HG02588 (cell line): ENCODE measurements at regions not wholly inside any gene's neighbourhood (a gene's known extent, or its start where the extent isn't known, plus 50 kb on each side); places are given as distances from the start of the nearest gene placed in this dataset.
"Not testable (repeated sequence)": the region's sequence is repeated elsewhere in the genome, so short reads cannot be mapped to it uniquely, and the experiment has no call there.

ENCODE experiments used
- ATAC-seq: cut with Tn5 transposase; IDR thresholded peaks from one replicate; pipeline ENCODE4 v1.9.1; 2021; ENCODE audit warnings: mild to moderate bottlenecking, moderate library complexity; ENCODE audit not compliant: unreplicated experiment

- ATAC-seq, result no peak
These were observed 171.0 kb upstream of the PZP start for GRCh38 chr12:9379023-9379742.

- ATAC-seq, result no peak
These were observed 170.2 kb upstream of the PZP start for GRCh38 chr12:9378430-9378835.

GRCh38 chr12:9372202-9372601 is 164.0 kb upstream of the PZP start:
- no peak for ATAC-seq

- ATAC-seq, result no peak
These were observed 159.6 kb upstream of the PZP start for GRCh38 chr12:9367828-9368227.

GRCh38 chr12:9367201-9367600 is 159.0 kb upstream of the PZP start:
- no peak for ATAC-seq

GRCh38 chr12:9365296-9365695 is 157.1 kb upstream of the PZP start:
- ATAC-seq, result no peak

- ATAC-seq, result peak; percentile 89
These were observed 156.3 kb upstream of the PZP start for GRCh38 chr12:9364224-9365176.

GRCh38 chr12:9363145-9363544 is 154.9 kb upstream of the PZP start:
- no peak for ATAC-seq

- ATAC-seq, result no peak
These were observed 153.7 kb upstream of the PZP start for GRCh38 chr12:9361879-9362326.

- ATAC-seq, result not testable (repeated sequence)
These were observed 146.0 kb upstream of the PZP start for GRCh38 chr12:9354009-9354754.

- ATAC-seq, result no peak
These were observed 142.9 kb upstream of the PZP start for GRCh38 chr12:9351136-9351535.

GRCh38 chr12:9349888-9350885 is 142.0 kb upstream of the PZP start:
- ATAC-seq, result no peak

GRCh38 chr12:9348906-9349518 is 140.8 kb upstream of the PZP start:
- ATAC-seq, result no peak

- ATAC-seq, result no peak
These were observed 139.3 kb upstream of the PZP start for GRCh38 chr12:9347328-9348127.

- ATAC-seq, result no peak
These were observed 138.7 kb upstream of the PZP start for GRCh38 chr12:9346866-9347327.

GRCh38 chr12:9345171-9345570 is 137.0 kb upstream of the PZP start:
- ATAC-seq, result no peak

- ATAC-seq, result no peak
These were observed 136.3 kb upstream of the PZP start for GRCh38 chr12:9344541-9344940.

- no peak for ATAC-seq
These were observed 135.5 kb upstream of the PZP start for GRCh38 chr12:9343731-9344130.
